SH-SY5Y (cell line): ENCODE measurements at regions not wholly inside any gene's neighbourhood (a gene's known extent, or its start where the extent isn't known, plus 50 kb on each side); places are given as distances from the start of the nearest gene placed in this dataset.

Source experiments
- GATA2 ChIP-seq: IDR thresholded peaks from 2 replicates; pipeline ENCODE4 v1.6.1; 2011; ENCODE audit warnings: mild to moderate bottlenecking, low read depth, low read length
- GATA3 ChIP-seq: IDR thresholded peaks from 2 replicates; pipeline ENCODE4 v1.6.1; 2011; ENCODE audit warnings: low read depth, mild to moderate bottlenecking, low read length, moderate library complexity

GRCh38 chr14:96723946-96724345 is 73.2 kb upstream of the VRK1 start:
- TF ChIP-seq GATA3 (no peak), GATA2 (no peak)

GRCh38 chr14:96725232-96725631 is 72.0 kb upstream of the VRK1 start:
- TF ChIP-seq GATA2: no peak

GRCh38 chr14:96727073-96727472 is 70.1 kb upstream of the VRK1 start:
- TF ChIP-seq GATA3 (no peak), GATA2 (no peak)

DNA sequence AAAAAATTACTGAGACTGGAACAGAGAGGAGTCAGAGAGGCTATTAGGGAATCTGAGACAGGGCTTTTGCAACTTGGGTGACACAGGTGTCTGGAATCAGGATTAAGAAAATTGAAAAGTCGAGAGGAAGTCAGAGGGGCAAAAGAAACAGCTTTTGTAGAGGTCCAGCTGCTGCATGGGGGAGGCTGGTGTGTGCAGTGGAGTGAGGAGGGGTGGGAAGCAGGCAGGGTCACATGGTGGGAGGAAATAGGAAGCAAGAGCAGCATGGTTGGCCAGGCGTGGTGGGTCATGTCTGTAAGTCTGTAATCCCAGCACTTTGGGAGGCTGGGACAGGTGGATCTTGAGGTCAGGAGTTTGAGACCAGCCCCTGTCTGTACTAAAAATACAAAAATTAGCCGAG is 69.7 kb upstream of the VRK1 start:
- TF ChIP-seq GATA3: no peak
- no peak for TF ChIP-seq GATA2

GRCh38 chr14:96727980-96728717 is 69.0 kb upstream of the VRK1 start:
- TF ChIP-seq GATA2 (no peak), GATA3 (no peak)

GRCh38 chr14:96729889-96730288 is 67.3 kb upstream of the VRK1 start:
- TF ChIP-seq GATA2: no peak
- no peak for TF ChIP-seq GATA3

DNA sequence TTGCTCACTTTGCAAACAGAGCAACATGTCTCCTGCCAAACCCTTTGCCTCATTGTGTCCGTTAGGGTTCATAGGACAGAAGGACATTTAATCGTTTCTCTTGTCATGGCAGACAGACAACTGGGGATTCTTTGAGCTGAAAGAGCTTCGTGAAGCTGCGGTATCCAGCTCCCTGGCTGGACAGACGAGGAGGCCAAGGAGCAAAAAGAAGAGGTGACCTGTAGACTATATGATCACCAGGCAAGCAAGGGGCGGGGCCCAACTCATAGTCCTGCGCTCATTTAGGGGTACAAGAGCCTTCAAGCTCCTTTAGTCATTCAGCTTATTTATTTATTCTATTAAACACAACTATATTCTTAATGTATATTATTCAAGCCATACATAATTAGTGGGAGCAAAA is 66.8 kb upstream of the VRK1 start:
- TF ChIP-seq GATA2 (no peak), GATA3 (no peak)

DNA sequence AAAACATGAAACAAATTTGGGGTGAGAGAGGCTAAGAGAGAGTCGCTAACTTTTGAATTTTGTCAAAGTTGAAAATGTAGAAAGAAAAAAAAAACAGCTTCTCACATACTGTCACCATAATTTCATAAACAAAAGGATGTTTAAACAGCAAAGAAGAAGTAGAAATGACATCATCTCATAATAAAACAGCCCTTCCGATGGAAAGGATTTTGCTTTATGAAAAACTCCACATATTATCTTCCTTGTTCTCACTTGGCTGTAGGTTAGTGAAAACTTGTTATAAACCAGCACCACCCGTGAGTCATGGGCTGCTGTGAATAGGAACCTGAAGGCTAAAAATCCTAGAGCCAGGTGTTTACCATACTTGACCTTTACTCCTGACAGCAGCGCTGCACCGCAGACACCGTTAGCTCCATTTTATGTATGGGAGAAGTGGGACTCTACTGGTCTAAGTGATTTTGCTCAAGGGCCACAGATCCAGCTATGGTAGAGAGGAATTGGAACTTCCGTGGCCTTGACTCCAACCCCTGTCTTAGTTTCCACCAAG is 63.0 kb upstream of the VRK1 start:
- no peak for TF ChIP-seq GATA2
- no peak for TF ChIP-seq GATA3

- no peak for TF ChIP-seq GATA2
- TF ChIP-seq GATA3: no peak
Measured at GRCh38 chr14:96735526-96735925, 61.7 kb upstream of the VRK1 start.

GRCh38 chr14:96736439-96736838 is 60.7 kb upstream of the VRK1 start:
- TF ChIP-seq GATA3 (no peak), GATA2 (no peak)

- TF ChIP-seq GATA2 (no peak), GATA3 (no peak)
Measured at GRCh38 chr14:96737881-96738280, 59.3 kb upstream of the VRK1 start.

- no peak for TF ChIP-seq GATA2
- no peak for TF ChIP-seq GATA3
Measured at GRCh38 chr14:96739200-96739910, 57.8 kb upstream of the VRK1 start.

- TF ChIP-seq GATA2 (no peak), GATA3 (no peak)
Measured at GRCh38 chr14:96741151-96741977, 55.8 kb upstream of the VRK1 start.

- TF ChIP-seq GATA2: no peak
- no peak for TF ChIP-seq GATA3
Measured at GRCh38 chr14:96744262-96744661, 52.9 kb upstream of the VRK1 start.
